ENCODE measurements at regions not wholly inside any gene's neighbourhood (a gene's known extent, or its start where the extent isn't known, plus 50 kb on each side); places are given as distances from the start of the nearest gene placed in this dataset.
A peak's percentile ranks its signal among the peaks of the same experiment; 100 is the strongest.
"Not testable (repeated sequence)": the region's sequence is repeated elsewhere in the genome, so short reads cannot be mapped to it uniquely, and the experiment has no call there.

- H3K27ac Mint-ChIP-seq; H3K27me3 Mint-ChIP-seq; H3K9me3 ChIP-seq (ENCODE audit: low read length); H3K27me3 ChIP-seq (ENCODE audit: insufficient read depth, low read length, poor library complexity, severe bottlenecking); H3K27ac ChIP-seq (ENCODE audit: low read depth, low read length); H3K36me3 Mint-ChIP-seq; H3K4me1 Mint-ChIP-seq; H3K4me3 ChIP-seq (ENCODE audit: low read length); POLR2A ChIA-PET; H3K4me1 ChIP-seq (ENCODE audit: insufficient read depth, low read length); H3K4me3 Mint-ChIP-seq; DNase-seq; CTCF ChIA-PET; H3K36me3 ChIP-seq (ENCODE audit: insufficient read depth, low read length): not testable (repeated sequence)
- peaks cover 19 to 54% (median 27%) of the 10 kb centered on the region in 5 donors for H3K9me3 Mint-ChIP-seq
Measured at GRCh38 chr6:60574723-60575122, 1711.3 kb downstream of the KHDRBS2 start.

GRCh38 chr6:60572607-60573006, 1713.4 kb downstream of the KHDRBS2 start:
- H3K4me1 ChIP-seq (ENCODE audit: insufficient read depth, low read length); H3K27ac Mint-ChIP-seq; POLR2A ChIA-PET; CTCF ChIA-PET; H3K36me3 Mint-ChIP-seq; DNase-seq; H3K4me1 Mint-ChIP-seq; H3K36me3 ChIP-seq (ENCODE audit: insufficient read depth, low read length); H3K27me3 ChIP-seq (ENCODE audit: insufficient read depth, low read length, poor library complexity, severe bottlenecking); H3K9me3 ChIP-seq (ENCODE audit: low read length); H3K4me3 Mint-ChIP-seq; H3K4me3 ChIP-seq (ENCODE audit: low read length); H3K27ac ChIP-seq (ENCODE audit: low read depth, low read length); H3K27me3 Mint-ChIP-seq: not testable (repeated sequence)
- H3K9me3 Mint-ChIP-seq = peaks cover 19 to 49% (median 26%) of the 10 kb centered on the region in 5 donors

- H3K27me3 ChIP-seq (ENCODE audit: insufficient read depth, low read length, poor library complexity, severe bottlenecking); H3K27ac Mint-ChIP-seq; H3K4me1 Mint-ChIP-seq; POLR2A ChIA-PET; H3K4me3 ChIP-seq (ENCODE audit: low read length); H3K36me3 ChIP-seq (ENCODE audit: insufficient read depth, low read length); CTCF ChIA-PET; DNase-seq; H3K27me3 Mint-ChIP-seq; H3K4me1 ChIP-seq (ENCODE audit: insufficient read depth, low read length); H3K9me3 ChIP-seq (ENCODE audit: low read length); H3K27ac ChIP-seq (ENCODE audit: low read depth, low read length); H3K4me3 Mint-ChIP-seq; H3K36me3 Mint-ChIP-seq: not testable (repeated sequence)
- peaks cover 15 to 44% (median 27%) of the 10 kb centered on the region in 5 donors for H3K9me3 Mint-ChIP-seq
Measured at GRCh38 chr6:60571293-60572016, 1714.6 kb downstream of the KHDRBS2 start.

GRCh38 chr6:60570599-60570998, 1715.4 kb downstream of the KHDRBS2 start:
- H3K27ac ChIP-seq (ENCODE audit: low read depth, low read length); DNase-seq; H3K27me3 Mint-ChIP-seq; H3K4me3 Mint-ChIP-seq; H3K4me1 ChIP-seq (ENCODE audit: insufficient read depth, low read length); H3K4me1 Mint-ChIP-seq; H3K9me3 ChIP-seq (ENCODE audit: low read length); POLR2A ChIA-PET; H3K4me3 ChIP-seq (ENCODE audit: low read length); H3K27me3 ChIP-seq (ENCODE audit: insufficient read depth, low read length, poor library complexity, severe bottlenecking); H3K36me3 ChIP-seq (ENCODE audit: insufficient read depth, low read length); CTCF ChIA-PET; H3K27ac Mint-ChIP-seq; H3K36me3 Mint-ChIP-seq: not testable (repeated sequence)
- H3K9me3 Mint-ChIP-seq = peaks cover 10 to 37% (median 26%) of the 10 kb centered on the region in 5 donors

GRCh38 chr6:60567447-60568187, 1718.4 kb downstream of the KHDRBS2 start:
- H3K27me3 Mint-ChIP-seq; H3K27me3 ChIP-seq (ENCODE audit: insufficient read depth, low read length, poor library complexity, severe bottlenecking); H3K9me3 ChIP-seq (ENCODE audit: low read length); H3K4me3 Mint-ChIP-seq; POLR2A ChIA-PET; H3K36me3 Mint-ChIP-seq; H3K27ac ChIP-seq (ENCODE audit: low read depth, low read length); DNase-seq; H3K4me1 Mint-ChIP-seq; H3K4me3 ChIP-seq (ENCODE audit: low read length); H3K4me1 ChIP-seq (ENCODE audit: insufficient read depth, low read length); H3K36me3 ChIP-seq (ENCODE audit: insufficient read depth, low read length); CTCF ChIA-PET: not testable (repeated sequence)
- H3K9me3 Mint-ChIP-seq = peaks cover 4 to 22% (median 17%) of the 10 kb centered on the region in 5 donors
- H3K27ac Mint-ChIP-seq = peak overlapping the region in 1 of 8 donors; percentile 60

GRCh38 chr6:60566387-60566786, 1719.6 kb downstream of the KHDRBS2 start:
- H3K27me3 ChIP-seq (ENCODE audit: insufficient read depth, low read length, poor library complexity, severe bottlenecking); DNase-seq; H3K4me1 ChIP-seq (ENCODE audit: insufficient read depth, low read length); H3K4me1 Mint-ChIP-seq; H3K27ac ChIP-seq (ENCODE audit: low read depth, low read length); H3K27ac Mint-ChIP-seq; CTCF ChIA-PET; H3K36me3 Mint-ChIP-seq; H3K4me3 Mint-ChIP-seq; H3K27me3 Mint-ChIP-seq; H3K36me3 ChIP-seq (ENCODE audit: insufficient read depth, low read length); H3K4me3 ChIP-seq (ENCODE audit: low read length); H3K9me3 ChIP-seq (ENCODE audit: low read length); POLR2A ChIA-PET: not testable (repeated sequence)
- peaks cover 4 to 21% (median 15%) of the 10 kb centered on the region in 5 donors for H3K9me3 Mint-ChIP-seq

- H3K4me3 Mint-ChIP-seq; H3K4me3 ChIP-seq (ENCODE audit: low read length); H3K27ac ChIP-seq (ENCODE audit: low read depth, low read length); H3K4me1 ChIP-seq (ENCODE audit: insufficient read depth, low read length); H3K4me1 Mint-ChIP-seq; CTCF ChIA-PET; H3K27me3 Mint-ChIP-seq; H3K36me3 ChIP-seq (ENCODE audit: insufficient read depth, low read length); POLR2A ChIA-PET; H3K36me3 Mint-ChIP-seq; H3K27me3 ChIP-seq (ENCODE audit: insufficient read depth, low read length, poor library complexity, severe bottlenecking); H3K27ac Mint-ChIP-seq; DNase-seq; H3K9me3 ChIP-seq (ENCODE audit: low read length): not testable (repeated sequence)
- H3K9me3 Mint-ChIP-seq = peaks cover 7 to 18% (median 11%) of the 10 kb centered on the region in 5 donors
Measured at GRCh38 chr6:60559702-60560101, 1726.3 kb downstream of the KHDRBS2 start.

- peaks cover 2 to 26% (median 12%) of the 10 kb centered on the region in 5 donors for H3K9me3 Mint-ChIP-seq
- H3K4me3 ChIP-seq (ENCODE audit: low read length); H3K27me3 ChIP-seq (ENCODE audit: insufficient read depth, low read length, poor library complexity, severe bottlenecking); H3K9me3 ChIP-seq (ENCODE audit: low read length); H3K27ac ChIP-seq (ENCODE audit: low read depth, low read length); H3K36me3 Mint-ChIP-seq; CTCF ChIA-PET; POLR2A ChIA-PET; H3K4me1 ChIP-seq (ENCODE audit: insufficient read depth, low read length); H3K4me1 Mint-ChIP-seq; H3K36me3 ChIP-seq (ENCODE audit: insufficient read depth, low read length); H3K4me3 Mint-ChIP-seq; H3K27me3 Mint-ChIP-seq; DNase-seq; H3K27ac Mint-ChIP-seq: not testable (repeated sequence)
Measured at GRCh38 chr6:60547340-60547739, 1738.7 kb downstream of the KHDRBS2 start.

All from CD8-positive, alpha-beta memory T cell (primary cell).